OCI-LY1 (cell line): ENCODE measurements at regions not wholly inside any gene's neighbourhood (a gene's known extent, or its start where the extent isn't known, plus 50 kb on each side); places are given as distances from the start of the nearest gene placed in this dataset.

Experiments
- EZH2 ChIP-seq: fragments of 200-600 bp; sonication (generic), shearing (Covaris generic); IDR thresholded peaks from 2 replicates; pipeline ENCODE4 v1.8.0; 2017; ENCODE audit warnings: borderline replicate concordance, mixed run types, mild to moderate bottlenecking, antibody characterized with exemption, low read length, moderate library complexity, mixed read lengths
- TF ChIP-seq, protein P1 (sequence below): fragments of 200-600 bp; sonication (generic), shearing (Covaris generic); IDR thresholded peaks from 2 replicates; pipeline ENCODE4 v1.5.1; 2017; ENCODE audit warnings: mild to moderate bottlenecking, antibody characterized with exemption, low read length, moderate library complexity, mixed read lengths

DNA sequence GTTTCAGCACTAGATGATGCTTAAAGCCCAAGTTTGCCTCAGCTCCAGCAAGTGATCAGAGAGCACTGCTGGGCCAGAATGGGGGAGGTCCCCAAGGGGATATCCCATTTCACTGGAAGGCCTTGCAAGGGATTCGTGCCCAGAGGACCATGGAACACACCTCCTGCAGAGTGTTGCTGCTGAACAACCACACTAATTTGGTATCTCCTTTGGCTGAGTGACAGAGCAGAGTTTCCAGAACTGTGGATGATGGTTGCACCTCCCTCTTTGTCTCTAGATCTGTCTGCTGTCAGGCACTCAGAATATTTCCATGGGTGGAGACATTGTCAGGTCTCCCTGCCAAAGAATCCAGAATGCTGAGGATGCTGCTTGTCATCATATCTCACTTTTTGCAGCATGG is 484.8 kb upstream of the NETO1 start:
- no peak for TF ChIP-seq EZH2
- TF ChIP-seq, protein P1, sequence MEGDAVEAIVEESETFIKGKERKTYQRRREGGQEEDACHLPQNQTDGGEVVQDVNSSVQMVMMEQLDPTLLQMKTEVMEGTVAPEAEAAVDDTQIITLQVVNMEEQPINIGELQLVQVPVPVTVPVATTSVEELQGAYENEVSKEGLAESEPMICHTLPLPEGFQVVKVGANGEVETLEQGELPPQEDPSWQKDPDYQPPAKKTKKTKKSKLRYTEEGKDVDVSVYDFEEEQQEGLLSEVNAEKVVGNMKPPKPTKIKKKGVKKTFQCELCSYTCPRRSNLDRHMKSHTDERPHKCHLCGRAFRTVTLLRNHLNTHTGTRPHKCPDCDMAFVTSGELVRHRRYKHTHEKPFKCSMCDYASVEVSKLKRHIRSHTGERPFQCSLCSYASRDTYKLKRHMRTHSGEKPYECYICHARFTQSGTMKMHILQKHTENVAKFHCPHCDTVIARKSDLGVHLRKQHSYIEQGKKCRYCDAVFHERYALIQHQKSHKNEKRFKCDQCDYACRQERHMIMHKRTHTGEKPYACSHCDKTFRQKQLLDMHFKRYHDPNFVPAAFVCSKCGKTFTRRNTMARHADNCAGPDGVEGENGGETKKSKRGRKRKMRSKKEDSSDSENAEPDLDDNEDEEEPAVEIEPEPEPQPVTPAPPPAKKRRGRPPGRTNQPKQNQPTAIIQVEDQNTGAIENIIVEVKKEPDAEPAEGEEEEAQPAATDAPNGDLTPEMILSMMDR, result no peak
